GM12873 (cell line): ENCODE measurements at regions not wholly inside any gene's neighbourhood (a gene's known extent, or its start where the extent isn't known, plus 50 kb on each side); places are given as distances from the start of the nearest gene placed in this dataset.

Experiments used
- CTCF ChIP-seq: IDR thresholded peaks from 2 replicates; pipeline ENCODE4 v1.5.1; 2012; ENCODE audit warnings: low read depth, mild to moderate bottlenecking, moderate library complexity, low read length, control low read depth; ENCODE audit not compliant: insufficient read depth; ENCODE audit errors: missing control alignments

GRCh38 chr7:79921976-79922375, 212.7 kb upstream of the GNAI1 start:
- TF ChIP-seq CTCF, result no peak

- no peak for TF ChIP-seq CTCF
Measured at GRCh38 chr7:79912213-79912633, 222.4 kb upstream of the GNAI1 start.

- TF ChIP-seq CTCF, result no peak
Measured at GRCh38 chr7:79911420-79911819, 223.2 kb upstream of the GNAI1 start.

- TF ChIP-seq CTCF, result no peak
Measured at GRCh38 chr7:79909176-79909575, 225.5 kb upstream of the GNAI1 start.

- no peak for TF ChIP-seq CTCF
Measured at GRCh38 chr7:79897166-79897565, 237.5 kb upstream of the GNAI1 start.

- no peak for TF ChIP-seq CTCF
Measured at GRCh38 chr7:79893991-79894390, 240.6 kb upstream of the GNAI1 start.

GRCh38 chr7:79882922-79883321, 251.7 kb upstream of the GNAI1 start:
- no peak for TF ChIP-seq CTCF

- TF ChIP-seq CTCF, result no peak
Measured at GRCh38 chr7:79880312-79880711, 254.3 kb upstream of the GNAI1 start.
